Activated T-helper 1 cell treated with anti-CD3 and anti-CD28 coated beads, Interleukin-12 subunit alpha, Interleukin-12 subunit beta, Interleukin-2, Interleukin-4 antibody, amounts not matched to agents 30 ng/mL and 10 ng/mL and 1 ng/mL, durations not matched to agents 14 hours and 24 hours and 36 hours (primary cell): ENCODE measurements at regions not wholly inside any gene's neighbourhood (a gene's known extent, or its start where the extent isn't known, plus 50 kb on each side); places are given as distances from the start of the nearest gene placed in this dataset.

Experiments used
- DNase-seq: peaks from one replicate; pipeline ENCODE4 v3.0.0; 2021; ENCODE audit warnings: low spot score
- H3K27ac Mint-ChIP-seq: one replicate; pipeline ENCODE4 v1.8.0; 2021; ENCODE audit warnings: mild to moderate bottlenecking, mixed read lengths
- H3K27me3 Mint-ChIP-seq: one replicate; pipeline ENCODE4 v1.8.0; 2022; ENCODE audit warnings: mild to moderate bottlenecking, moderate library complexity, mixed read lengths; ENCODE audit not compliant: insufficient read depth
- H3K36me3 Mint-ChIP-seq: one replicate; pipeline ENCODE4 v1.8.0; 2021; ENCODE audit warnings: low read depth, mixed read lengths
- H3K4me1 Mint-ChIP-seq: one replicate; pipeline ENCODE4 v1.8.0; 2021; ENCODE audit warnings: low read depth, mixed read lengths
- H3K4me3 Mint-ChIP-seq: one replicate; pipeline ENCODE4 v1.8.0; 2021; ENCODE audit warnings: mild to moderate bottlenecking, moderate library complexity, mixed read lengths
- H3K9me3 Mint-ChIP-seq: one replicate; pipeline ENCODE4 v1.8.0; 2021; ENCODE audit warnings: mixed read lengths
- intact Hi-C: fragments of 100-400 bp; cut with micrococcal nuclease; formaldehyde crosslinking; loops from one replicate; pipeline ENCODE4 v1.15.1; 2024

DNA sequence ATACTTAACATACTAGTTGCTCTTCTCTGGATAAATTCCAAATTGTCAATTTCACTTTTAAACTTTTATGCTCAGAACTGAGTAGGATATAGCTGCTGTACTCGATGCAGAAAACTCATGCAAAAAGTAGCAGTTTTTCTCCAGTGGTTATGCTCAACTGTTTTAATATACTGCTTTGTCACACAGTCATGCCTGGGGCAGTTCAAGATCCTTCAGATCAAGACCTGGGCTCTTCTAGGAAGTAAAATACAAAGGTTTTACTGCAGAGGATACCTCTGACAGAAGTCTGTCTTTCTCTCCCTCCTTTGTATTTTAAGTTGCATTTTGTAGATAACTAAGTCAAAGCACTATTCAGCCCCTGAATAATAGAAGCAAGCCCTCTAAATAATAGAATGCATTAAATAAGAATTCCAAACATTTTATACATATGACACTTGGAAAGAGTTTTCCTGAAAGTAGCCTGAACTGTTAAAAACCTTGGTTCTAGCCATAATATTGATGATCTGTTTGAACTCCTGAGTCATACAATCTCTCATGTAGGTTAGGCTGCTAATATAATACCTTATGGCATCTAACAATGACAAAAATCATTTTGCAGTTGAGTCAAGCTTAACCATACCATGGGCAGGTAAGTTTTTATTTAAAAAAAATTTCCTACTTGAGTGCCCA lies 183.3 kb upstream of the TRIB2 start:
- DNase-seq = no peak
- peaks cover 33% of the 10 kb centered on the region for H3K4me1 Mint-ChIP-seq
- no peaks in the 10 kb centered on the region for H3K9me3 Mint-ChIP-seq
- H3K27me3 Mint-ChIP-seq = peaks cover 1% of the 10 kb centered on the region
- intact Hi-C loops = no loop called here
- no peak overlapping the region for H3K4me3 Mint-ChIP-seq
- peaks cover 2% of the 10 kb centered on the region for H3K36me3 Mint-ChIP-seq
- no peak overlapping the region for H3K27ac Mint-ChIP-seq

DNA sequence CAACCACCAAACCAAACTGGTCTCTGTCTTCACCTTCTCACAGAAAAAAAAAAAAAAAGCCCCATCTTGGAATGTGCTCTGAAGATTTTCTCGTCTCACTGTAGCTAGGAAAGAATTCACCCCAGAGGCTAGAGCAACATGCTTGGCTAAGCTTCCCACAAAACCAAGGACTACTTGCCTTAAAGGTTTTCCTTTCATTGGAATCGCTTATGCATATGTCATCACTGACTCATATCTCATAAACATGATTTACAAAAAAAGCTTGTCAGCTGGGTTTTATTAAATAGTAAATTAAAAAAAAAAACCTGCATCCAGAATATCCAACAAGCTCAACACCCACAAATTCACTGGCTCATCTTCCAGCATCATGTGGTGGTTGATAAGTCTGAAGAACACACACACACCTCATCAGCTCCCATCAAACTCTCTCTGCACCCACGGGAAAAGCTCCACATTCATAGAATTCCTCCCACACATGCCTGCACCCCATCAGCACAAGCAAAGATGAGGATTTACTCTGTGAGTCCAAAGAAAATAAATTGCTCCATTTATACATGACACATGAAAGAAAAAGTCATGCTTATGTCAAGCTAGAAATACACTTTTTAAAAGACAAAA lies 182.0 kb upstream of the TRIB2 start:
- no peak for DNase-seq
- H3K27ac Mint-ChIP-seq = no peak overlapping the region
- no peaks in the 10 kb centered on the region for H3K9me3 Mint-ChIP-seq
- peak overlapping the region; percentile 34 for H3K4me3 Mint-ChIP-seq
- peaks cover 2% of the 10 kb centered on the region for H3K36me3 Mint-ChIP-seq
- intact Hi-C loops = no loop called here
- H3K27me3 Mint-ChIP-seq = peaks cover 1% of the 10 kb centered on the region
- peaks cover 33% of the 10 kb centered on the region for H3K4me1 Mint-ChIP-seq

DNA sequence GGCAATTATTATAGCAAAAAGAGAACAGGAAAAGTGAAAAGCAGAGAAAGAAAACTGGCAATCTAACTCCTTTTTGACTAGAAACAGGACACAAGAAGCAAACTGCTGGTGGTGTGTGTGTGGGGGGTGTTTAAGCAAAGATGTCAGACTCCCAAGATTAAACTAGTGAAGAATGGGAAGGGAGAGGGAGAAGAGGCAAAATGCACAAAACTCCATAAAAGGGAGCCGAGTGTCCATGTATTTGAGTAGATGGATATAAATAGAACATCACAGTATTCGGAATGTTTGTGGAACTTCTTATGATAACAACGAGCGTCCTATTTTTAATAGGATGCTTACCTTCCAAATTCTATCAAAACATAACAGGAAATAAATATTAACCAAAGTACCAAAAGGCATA lies 179.8 kb upstream of the TRIB2 start:
- no peak for DNase-seq
- peaks cover 33% of the 10 kb centered on the region for H3K4me1 Mint-ChIP-seq
- no peak overlapping the region for H3K27ac Mint-ChIP-seq
- H3K36me3 Mint-ChIP-seq = peaks cover 2% of the 10 kb centered on the region
- peaks cover 1% of the 10 kb centered on the region for H3K27me3 Mint-ChIP-seq
- no peak overlapping the region for H3K4me3 Mint-ChIP-seq
- intact Hi-C loops = no loop called here
- H3K9me3 Mint-ChIP-seq = no peaks in the 10 kb centered on the region

DNA sequence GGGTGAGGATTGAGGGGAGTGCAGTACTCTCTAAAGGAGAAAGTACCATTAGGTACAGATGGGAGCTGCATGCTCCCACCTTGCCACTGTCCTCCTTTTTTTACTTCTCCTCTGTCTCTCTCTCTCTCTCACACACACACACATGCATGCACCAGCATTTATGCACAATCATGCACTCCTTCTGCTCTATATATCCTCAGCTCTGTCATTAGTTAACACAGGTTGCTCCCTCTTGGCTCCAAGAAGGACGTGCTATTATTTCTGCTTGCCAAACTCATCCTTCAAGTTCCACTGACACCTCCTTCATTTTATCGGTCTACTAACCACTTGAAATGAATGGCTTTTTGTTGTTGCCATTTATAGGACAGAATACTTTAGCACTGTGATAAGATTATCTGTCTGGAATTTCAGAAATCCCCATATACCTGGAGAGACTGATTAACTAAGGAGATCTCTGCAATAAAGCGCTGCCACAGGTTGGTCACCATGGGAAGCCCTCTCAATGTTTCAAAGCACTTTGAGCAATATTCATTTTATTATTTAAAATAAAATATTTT lies 178.5 kb upstream of the TRIB2 start:
- H3K27ac Mint-ChIP-seq = no peak overlapping the region
- peaks cover 23% of the 10 kb centered on the region for H3K4me1 Mint-ChIP-seq
- peaks cover 1% of the 10 kb centered on the region for H3K27me3 Mint-ChIP-seq
- no peaks in the 10 kb centered on the region for H3K36me3 Mint-ChIP-seq
- DNase-seq = no peak
- no peak overlapping the region for H3K4me3 Mint-ChIP-seq
- intact Hi-C loops = no loop called here
- no peaks in the 10 kb centered on the region for H3K9me3 Mint-ChIP-seq

DNA sequence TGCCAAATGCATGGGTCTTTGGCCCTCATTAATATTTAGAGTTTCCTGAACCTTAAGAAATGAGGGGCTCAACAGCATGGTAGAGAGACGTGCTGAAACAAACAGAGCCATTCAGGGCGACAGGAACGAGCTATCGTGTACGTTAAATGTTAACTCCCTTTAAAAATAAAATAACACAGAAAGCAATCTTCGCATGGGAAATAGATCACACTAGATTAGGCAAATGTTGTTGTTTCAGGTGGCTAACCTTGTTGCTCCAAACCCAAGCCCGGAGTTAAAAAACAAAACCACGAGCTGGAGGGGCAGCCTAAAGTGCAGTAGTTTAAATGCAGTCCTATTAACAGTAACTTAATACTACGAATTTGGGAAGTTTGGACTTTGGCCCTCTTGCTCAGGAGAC lies 177.4 kb upstream of the TRIB2 start:
- no peaks in the 10 kb centered on the region for H3K36me3 Mint-ChIP-seq
- intact Hi-C loops = no loop called here
- peaks cover 11% of the 10 kb centered on the region for H3K4me1 Mint-ChIP-seq
- H3K9me3 Mint-ChIP-seq = no peaks in the 10 kb centered on the region
- no peak overlapping the region for H3K27ac Mint-ChIP-seq
- H3K27me3 Mint-ChIP-seq = peaks cover 1% of the 10 kb centered on the region
- H3K4me3 Mint-ChIP-seq = no peak overlapping the region
- DNase-seq = no peak

DNA sequence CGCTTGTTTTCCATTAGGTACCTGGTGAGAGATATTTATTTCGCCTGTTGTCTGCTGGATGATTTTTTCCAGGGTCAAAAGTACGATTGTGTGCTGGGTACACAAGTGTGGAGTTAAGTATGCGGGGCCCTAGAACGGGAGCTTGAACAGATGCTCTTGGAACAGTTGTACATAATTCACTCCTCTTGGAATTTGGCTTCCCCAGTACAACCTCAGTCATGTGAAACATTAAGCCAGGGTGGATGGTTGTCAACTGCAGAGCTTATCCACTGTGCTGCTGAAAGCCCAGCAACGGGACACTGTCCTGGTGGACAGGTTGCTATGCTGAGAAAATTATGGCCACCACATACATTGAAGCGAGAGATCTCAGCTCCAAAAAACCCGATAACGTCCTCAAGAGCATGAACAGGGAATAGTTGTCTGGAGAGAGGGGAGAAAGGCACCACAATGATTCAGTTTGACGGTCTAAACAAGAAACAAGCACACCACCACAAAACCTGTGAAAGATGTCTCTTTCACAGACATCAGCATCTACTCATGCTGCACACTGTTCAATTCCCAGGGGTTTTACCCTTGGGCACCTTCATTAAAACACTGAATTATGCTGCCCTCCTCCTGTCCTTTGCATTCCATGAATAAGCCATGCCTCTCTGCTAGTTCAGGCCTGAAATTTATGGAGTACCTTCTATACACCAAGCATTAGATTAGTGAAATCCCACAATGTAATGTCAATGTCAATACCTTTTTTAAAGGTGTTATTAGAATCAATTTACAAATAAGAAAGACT lies 176.8 kb upstream of the TRIB2 start:
- intact Hi-C loops = no loop called here
- Mint-ChIP-seq H3K4me3 (no peak overlapping the region), H3K36me3 (peaks cover 1% of the 10 kb centered on the region)

DNA sequence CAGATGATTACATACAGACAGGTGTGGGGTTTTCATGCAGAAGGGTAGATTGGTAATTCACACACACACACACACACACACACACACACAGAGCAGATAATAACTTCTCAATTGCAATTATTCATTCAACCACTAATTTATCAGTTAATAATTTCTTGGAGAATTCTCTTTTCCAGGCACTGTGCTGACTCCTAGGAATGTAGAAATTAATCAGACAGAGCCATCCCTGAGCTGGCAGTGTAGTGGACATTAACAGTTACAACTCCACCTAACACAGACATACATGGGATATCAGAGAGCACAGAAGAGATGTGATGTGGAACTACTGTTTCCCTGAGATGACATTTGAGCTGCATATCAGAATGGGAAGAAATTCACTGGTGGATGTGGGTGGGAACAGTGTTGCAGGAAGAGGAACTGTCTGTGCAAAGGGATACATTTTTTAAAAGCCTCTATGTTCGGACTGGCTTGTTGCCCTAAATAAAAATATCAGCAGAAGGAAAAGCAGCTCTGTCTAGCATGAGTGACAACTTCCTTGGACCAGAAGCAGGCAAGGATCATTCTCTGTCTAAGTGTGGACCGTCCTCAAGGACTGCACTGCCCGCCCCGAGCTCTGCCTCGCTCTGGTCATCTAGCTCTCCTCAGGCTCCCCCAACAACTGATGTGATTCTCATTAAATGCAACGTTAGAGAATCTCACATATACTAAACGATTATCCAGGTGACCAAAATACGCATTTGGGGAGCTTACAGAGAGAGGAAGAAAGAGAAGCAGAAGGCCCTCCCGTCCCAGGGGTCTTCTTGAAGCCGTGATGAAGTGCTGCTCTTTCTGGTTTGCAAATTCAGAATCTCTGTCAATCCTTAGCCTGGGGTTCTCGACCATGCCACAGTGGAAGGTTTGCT lies 173.4 kb upstream of the TRIB2 start:
- H3K27ac Mint-ChIP-seq = no peak overlapping the region

More for the DNA sequence above, 176.8 kb upstream of the TRIB2 start:
- Mint-ChIP-seq H3K4me1 (peaks cover 5% of the 10 kb centered on the region), H3K27me3 (peaks cover 1% of the 10 kb centered on the region), H3K27ac (no peak overlapping the region), H3K9me3 (no peaks in the 10 kb centered on the region)
- DNase-seq = no peak

DNA sequence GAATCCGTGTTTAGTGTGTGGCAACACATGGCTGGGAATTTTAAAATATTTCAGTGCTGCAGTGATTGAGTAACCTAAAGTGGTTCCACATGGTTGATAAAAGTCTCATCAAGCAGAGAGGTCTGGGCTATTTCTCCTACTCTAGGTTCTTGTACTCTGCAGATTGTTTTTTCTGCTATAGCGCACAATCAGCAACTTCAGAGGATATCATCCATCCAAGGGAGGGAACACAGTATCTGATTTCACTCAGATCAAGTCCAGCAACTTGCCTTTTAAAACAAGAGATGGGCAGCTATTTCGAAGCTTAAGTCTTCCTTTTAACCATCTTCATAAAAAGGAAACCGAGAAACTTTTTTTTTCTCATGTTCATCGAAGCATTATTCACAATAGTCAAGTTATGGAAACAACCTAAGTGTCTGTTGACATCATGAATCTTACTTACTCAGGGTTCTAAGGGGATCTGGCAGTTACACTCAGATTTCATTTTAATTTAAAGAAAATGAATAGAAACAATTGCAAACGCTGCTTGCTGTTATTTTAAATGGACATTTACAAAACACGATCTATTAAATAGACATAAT lies 172.7 kb upstream of the TRIB2 start:
- Mint-ChIP-seq H3K27me3 (no peaks in the 10 kb centered on the region), H3K4me3 (no peak overlapping the region), H3K36me3 (peaks cover 1% of the 10 kb centered on the region), H3K27ac (no peak overlapping the region), H3K4me1 (no peaks in the 10 kb centered on the region), H3K9me3 (no peaks in the 10 kb centered on the region)
- DNase-seq = no peak
- intact Hi-C loops = no loop called here

More for the DNA sequence above, 173.4 kb upstream of the TRIB2 start:
- Mint-ChIP-seq H3K36me3 (peaks cover 1% of the 10 kb centered on the region), H3K27me3 (no peaks in the 10 kb centered on the region), H3K9me3 (no peaks in the 10 kb centered on the region), H3K4me3 (no peak overlapping the region), H3K4me1 (no peaks in the 10 kb centered on the region)
- no peak for DNase-seq
- intact Hi-C loops = no loop called here

DNA sequence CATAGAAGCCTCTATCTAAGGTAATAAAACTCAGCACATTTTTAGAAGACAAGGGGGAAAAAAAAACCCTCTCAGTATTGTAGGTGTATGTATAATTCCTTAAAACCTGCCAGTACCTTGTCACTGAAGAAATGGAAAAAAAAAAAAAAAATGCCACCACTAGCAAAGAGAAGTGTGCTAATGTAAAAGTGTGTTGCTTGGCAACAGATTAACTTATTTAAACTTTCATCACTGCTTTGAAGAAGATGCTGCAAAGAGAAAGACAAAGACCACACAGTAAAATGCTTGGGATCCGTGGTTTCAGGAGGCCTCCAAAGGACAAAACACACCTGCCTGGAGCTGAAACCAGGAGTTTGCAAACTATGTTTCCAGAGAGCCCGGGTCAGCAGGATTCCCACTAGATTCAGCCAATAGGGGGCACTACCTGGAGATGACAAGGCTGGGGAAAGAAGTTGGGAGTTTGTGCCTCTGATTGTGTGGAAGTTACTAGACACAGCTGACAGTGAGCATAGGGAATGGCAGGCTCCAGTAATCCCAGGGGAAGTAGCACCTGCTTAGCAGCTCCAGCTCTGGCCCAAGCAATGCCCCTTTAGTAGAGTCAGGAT lies 169.1 kb upstream of the TRIB2 start:
- DNase-seq = no peak
- Mint-ChIP-seq H3K36me3 (peaks cover 1% of the 10 kb centered on the region), H3K4me1 (no peaks in the 10 kb centered on the region), H3K27me3 (no peaks in the 10 kb centered on the region), H3K4me3 (no peak overlapping the region), H3K27ac (no peak overlapping the region), H3K9me3 (peaks cover 7% of the 10 kb centered on the region)
- intact Hi-C loops = no loop called here

DNA sequence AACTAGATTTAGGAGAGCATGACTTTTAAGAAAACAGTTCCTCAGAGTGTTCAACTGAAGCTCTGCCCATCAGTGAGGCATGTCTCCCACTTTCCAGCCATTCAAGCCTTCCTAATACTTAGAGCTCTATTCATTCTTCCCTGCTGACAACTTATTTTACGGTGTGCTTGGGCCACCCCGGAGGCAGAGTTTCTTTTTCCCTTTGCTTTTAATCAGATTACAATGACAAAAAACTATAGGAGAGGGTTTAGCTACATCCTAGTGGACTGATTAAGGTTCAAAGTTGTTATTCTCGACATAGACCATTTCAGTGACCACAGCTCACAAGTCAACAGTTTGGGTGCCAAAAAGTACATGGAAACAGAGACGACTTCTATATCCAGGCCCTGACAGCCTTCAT lies 167.8 kb upstream of the TRIB2 start:
- Mint-ChIP-seq H3K4me1 (peaks cover 1% of the 10 kb centered on the region), H3K27ac (no peak overlapping the region), H3K4me3 (no peak overlapping the region), H3K9me3 (peaks cover 7% of the 10 kb centered on the region), H3K36me3 (peaks cover 1% of the 10 kb centered on the region), H3K27me3 (no peaks in the 10 kb centered on the region)
- intact Hi-C loops = no loop called here
- no peak for DNase-seq

DNA sequence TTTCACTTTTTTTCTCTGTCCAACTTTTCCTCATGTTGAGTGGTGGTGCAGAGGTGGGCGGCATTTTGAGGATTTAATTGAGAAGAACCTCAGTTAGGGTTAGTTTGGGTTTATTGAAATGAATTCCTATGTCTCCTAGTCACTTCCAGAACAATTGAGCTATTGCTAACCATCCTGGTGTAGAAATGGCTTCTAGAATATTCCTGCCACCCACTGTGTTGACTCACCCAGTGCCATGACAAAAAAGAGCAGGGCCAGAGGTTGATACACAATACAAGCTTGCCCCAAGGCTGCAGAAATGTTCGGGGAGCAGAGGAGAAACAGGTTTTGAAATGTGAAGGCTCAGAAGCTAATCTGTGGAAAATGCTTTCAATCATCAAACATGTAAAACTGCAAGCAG lies 167.1 kb upstream of the TRIB2 start:
- Mint-ChIP-seq H3K4me3 (no peak overlapping the region), H3K27ac (no peak overlapping the region)
- intact Hi-C loops = no loop called here

DNA sequence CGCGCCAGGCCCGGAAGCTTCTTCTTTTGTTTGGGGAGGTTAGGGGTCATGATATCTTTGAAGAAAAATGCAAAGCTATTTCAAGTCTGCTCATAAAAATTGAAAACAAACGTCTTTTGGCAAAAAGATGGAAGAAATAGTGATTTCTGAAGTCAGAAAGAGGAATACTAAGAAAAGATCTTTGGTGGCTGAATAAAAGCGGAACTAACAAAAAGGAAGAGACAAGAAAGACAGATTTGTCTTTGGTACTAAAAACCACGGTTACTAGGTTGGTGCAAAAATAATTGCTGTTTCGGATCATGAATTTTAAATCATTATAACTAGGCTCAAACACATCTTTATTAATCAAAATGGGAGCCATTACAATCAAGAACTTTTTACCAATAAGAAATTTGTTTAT lies 164.6 kb upstream of the TRIB2 start:
- H3K4me3 Mint-ChIP-seq = no peak overlapping the region
- no peaks in the 10 kb centered on the region for H3K27me3 Mint-ChIP-seq
- H3K36me3 Mint-ChIP-seq = no peaks in the 10 kb centered on the region
- no peak for DNase-seq
- intact Hi-C loops = no loop called here
- peaks cover 7% of the 10 kb centered on the region for H3K9me3 Mint-ChIP-seq
- no peak overlapping the region for H3K27ac Mint-ChIP-seq
- peaks cover 32% of the 10 kb centered on the region for H3K4me1 Mint-ChIP-seq

More for the DNA sequence above, 167.1 kb upstream of the TRIB2 start:
- DNase-seq = no peak
- peaks cover 7% of the 10 kb centered on the region for H3K9me3 Mint-ChIP-seq
- no peaks in the 10 kb centered on the region for H3K27me3 Mint-ChIP-seq
- H3K36me3 Mint-ChIP-seq = peaks cover under 1% of the 10 kb centered on the region
- peaks cover 9% of the 10 kb centered on the region for H3K4me1 Mint-ChIP-seq
